Osteoblast (primary cell): ENCODE measurements at regions not wholly inside any gene's neighbourhood (a gene's known extent, or its start where the extent isn't known, plus 50 kb on each side); places are given as distances from the start of the nearest gene placed in this dataset.

Experiments used
- DNase-seq: peaks from one replicate; pipeline ENCODE4 v3.0.0; 2011; ENCODE audit warnings: low spot score, mixed read lengths; ENCODE audit not compliant: insufficient read length; ENCODE audit errors: missing footprints
- H2AFZ ChIP-seq: 2 replicates; pipeline ENCODE4 v1.6.0; 2011; ENCODE audit warnings: mild to moderate bottlenecking, low read length
- H3K27ac ChIP-seq: 2 replicates; pipeline ENCODE4 v1.5.1; 2011; ENCODE audit warnings: mild to moderate bottlenecking, low read depth, low read length, moderate library complexity
- H3K27me3 ChIP-seq: 2 replicates; pipeline ENCODE4 v1.6.0; 2012; ENCODE audit warnings: mild to moderate bottlenecking, control low read depth, inconsistent platforms, low read length, moderate library complexity; ENCODE audit not compliant: insufficient read depth
- H3K36me3 ChIP-seq: 2 replicates; pipeline ENCODE4 v1.5.1; 2011; ENCODE audit warnings: mild to moderate bottlenecking, low read length, control low read depth, moderate library complexity; ENCODE audit not compliant: insufficient read depth
- H3K4me1 ChIP-seq: 2 replicates; pipeline ENCODE4 v1.5.1; 2011; ENCODE audit warnings: mild to moderate bottlenecking, low read length, control low read depth, moderate library complexity; ENCODE audit not compliant: insufficient read depth
- H3K4me2 ChIP-seq: 2 replicates; pipeline ENCODE4 v1.6.0; 2011; ENCODE audit warnings: mild to moderate bottlenecking, low read length; ENCODE audit not compliant: insufficient read depth
- H3K4me3 ChIP-seq: fragments of 200-600 bp; sonication (generic); 3 replicates; pipeline ENCODE4 v1.5.1; 2012; ENCODE audit warnings: mild to moderate bottlenecking, low read length, inconsistent platforms; ENCODE audit not compliant: insufficient read depth
- H3K79me2 ChIP-seq: 2 replicates; pipeline ENCODE4 v1.6.0; 2012; ENCODE audit warnings: mild to moderate bottlenecking, low read length, control low read depth, inconsistent platforms; ENCODE audit not compliant: insufficient read depth
- H3K9me3 ChIP-seq: 2 replicates; pipeline ENCODE4 v1.5.1; 2011; ENCODE audit warnings: low read depth, low read length, control low read depth
- H4K20me1 ChIP-seq: 2 replicates; pipeline ENCODE4 v1.6.0; 2012; ENCODE audit warnings: mild to moderate bottlenecking, low read length, control low read depth; ENCODE audit not compliant: insufficient read depth
- CTCF ChIP-seq: IDR thresholded peaks from 2 replicates; pipeline ENCODE4 v1.5.1; 2011; ENCODE audit warnings: mild to moderate bottlenecking, low read depth, low read length, moderate library complexity; ENCODE audit errors: extremely low read depth

GRCh38 chr7:10568891-10569290 lies 404.8 kb upstream of the PHF14 start:
- Histone ChIP-seq H3K79me2 (no peaks in the 10 kb centered on the region), H3K4me3 (no peak overlapping the region), H3K4me1 (no peaks in the 10 kb centered on the region), H3K4me2 (no peak overlapping the region), H3K27ac (no peak overlapping the region), H2AFZ (no peak overlapping the region), H3K9me3 (no peaks in the 10 kb centered on the region), H3K36me3 (no peaks in the 10 kb centered on the region), H3K27me3 (no peaks in the 10 kb centered on the region), H4K20me1 (no peaks in the 10 kb centered on the region)
- DNase-seq: no peak
- no peak for TF ChIP-seq CTCF

GRCh38 chr7:10571759-10572158 lies 401.9 kb upstream of the PHF14 start:
- no peak for TF ChIP-seq CTCF
- no peaks in the 10 kb centered on the region for H3K4me1 ChIP-seq
- DNase-seq: no peak
- H3K79me2 ChIP-seq: no peaks in the 10 kb centered on the region
- H3K9me3 ChIP-seq: no peaks in the 10 kb centered on the region
- no peaks in the 10 kb centered on the region for H3K36me3 ChIP-seq
- H3K27ac ChIP-seq: no peak overlapping the region
- H3K4me2 ChIP-seq: no peak overlapping the region
- H4K20me1 ChIP-seq: no peaks in the 10 kb centered on the region
- H3K27me3 ChIP-seq: no peaks in the 10 kb centered on the region
- H3K4me3 ChIP-seq: no peak overlapping the region
- H2AFZ ChIP-seq: no peak overlapping the region

- Histone ChIP-seq H3K4me2 (no peak overlapping the region), H3K27me3 (no peaks in the 10 kb centered on the region), H3K4me1 (no peaks in the 10 kb centered on the region), H2AFZ (no peak overlapping the region), H3K9me3 (no peaks in the 10 kb centered on the region), H3K36me3 (no peaks in the 10 kb centered on the region), H3K4me3 (no peak overlapping the region), H4K20me1 (no peaks in the 10 kb centered on the region), H3K79me2 (no peaks in the 10 kb centered on the region), H3K27ac (no peak overlapping the region)
- no peak for DNase-seq
- TF ChIP-seq CTCF: no peak
These were observed 395.8 kb upstream of the PHF14 start for GRCh38 chr7:10577866-10578374.

- H3K4me3 ChIP-seq: no peak overlapping the region
- H3K4me2 ChIP-seq: no peak overlapping the region
- TF ChIP-seq CTCF: no peak
- no peaks in the 10 kb centered on the region for H3K9me3 ChIP-seq
- no peak for DNase-seq
- no peak overlapping the region for H2AFZ ChIP-seq
- no peaks in the 10 kb centered on the region for H3K27me3 ChIP-seq
- no peaks in the 10 kb centered on the region for H3K79me2 ChIP-seq
- H3K27ac ChIP-seq: no peak overlapping the region
- H4K20me1 ChIP-seq: no peaks in the 10 kb centered on the region
- H3K36me3 ChIP-seq: no peaks in the 10 kb centered on the region
- H3K4me1 ChIP-seq: no peaks in the 10 kb centered on the region
These were observed 394.1 kb upstream of the PHF14 start for GRCh38 chr7:10579561-10579960.
